Activated CD4-positive, alpha-beta T cell treated with anti-CD3 and anti-CD28 coated beads, Interleukin-2, amount 10 ng/mL, durations not matched to agents 7 days and 5 days (primary cell): ENCODE measurements at regions not wholly inside any gene's neighbourhood (a gene's known extent, or its start where the extent isn't known, plus 50 kb on each side); places are given as distances from the start of the nearest gene placed in this dataset.

Experiments used
- CTCF ChIA-PET: fragments of 350-600 bp; sonication (Branson Sonifier 250); formaldehyde crosslinking; loops from one replicate; lab custom pipeline; 2021; ENCODE audit warnings: antibody characterized with exemption; lab: Charles Lee
- POLR2A ChIA-PET: fragments of 350-600 bp; sonication (Branson Sonifier 250); formaldehyde crosslinking; loops from one replicate; lab custom pipeline; 2021; ENCODE audit warnings: antibody characterized with exemption; lab: Charles Lee
- DNase-seq: peaks from one replicate; pipeline ENCODE4 v3.0.0-alpha.2; 2020
- H3K27ac Mint-ChIP-seq: one replicate; pipeline ENCODE4 v1.8.0; 2021; ENCODE audit warnings: mild to moderate bottlenecking, moderate library complexity, mixed read lengths
- H3K27me3 Mint-ChIP-seq: one replicate; pipeline ENCODE4 v1.8.0; 2021; ENCODE audit warnings: mixed read lengths
- H3K36me3 Mint-ChIP-seq: one replicate; pipeline ENCODE4 v1.8.0; 2021; ENCODE audit warnings: low read depth, mixed read lengths
- H3K4me1 Mint-ChIP-seq: one replicate; pipeline ENCODE4 v1.8.0; 2021; ENCODE audit warnings: mixed read lengths
- H3K4me3 Mint-ChIP-seq: one replicate; pipeline ENCODE4 v1.8.0; 2021; ENCODE audit warnings: mild to moderate bottlenecking, moderate library complexity, mixed read lengths
- H3K9me3 Mint-ChIP-seq: one replicate; pipeline ENCODE4 v1.8.0; 2021; ENCODE audit warnings: mixed read lengths

DNA sequence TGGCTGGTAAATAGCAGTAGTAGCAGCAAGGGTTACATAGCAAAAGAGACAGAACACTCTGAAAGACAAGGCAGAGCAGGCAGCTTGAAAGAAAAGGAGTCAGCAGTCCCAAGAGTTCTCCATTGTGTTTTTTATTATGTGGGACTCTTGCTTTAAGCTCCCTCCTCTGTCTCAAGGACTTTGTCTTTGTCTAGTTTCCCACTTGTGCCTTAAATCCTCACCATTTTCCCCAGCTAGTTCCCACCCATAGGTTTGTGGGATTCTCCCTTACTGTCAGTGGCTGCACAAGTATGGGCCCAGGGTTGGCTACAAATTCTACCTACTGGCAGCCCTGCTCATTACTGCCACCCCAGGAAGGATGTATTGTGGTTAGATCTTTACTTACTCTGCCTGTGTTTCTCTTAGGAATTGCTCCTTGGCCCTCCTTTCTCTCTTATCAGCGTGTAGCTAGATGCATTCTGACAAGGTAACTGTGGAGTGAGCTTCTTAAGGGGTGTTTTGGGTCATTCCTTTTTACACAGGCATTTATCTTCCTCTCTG, 413.4 kb upstream of the PCDH9 start:
- no peaks in the 10 kb centered on the region for H3K36me3 Mint-ChIP-seq
- no peaks in the 10 kb centered on the region for H3K4me1 Mint-ChIP-seq
- POLR2A ChIA-PET, result no interaction called here
- no peaks in the 10 kb centered on the region for H3K27me3 Mint-ChIP-seq
- DNase-seq, result no peak
- H3K4me3 Mint-ChIP-seq, result no peak overlapping the region
- CTCF ChIA-PET, result no interaction called here
- H3K27ac Mint-ChIP-seq, result no peak overlapping the region
- peaks cover 15% of the 10 kb centered on the region for H3K9me3 Mint-ChIP-seq

DNA sequence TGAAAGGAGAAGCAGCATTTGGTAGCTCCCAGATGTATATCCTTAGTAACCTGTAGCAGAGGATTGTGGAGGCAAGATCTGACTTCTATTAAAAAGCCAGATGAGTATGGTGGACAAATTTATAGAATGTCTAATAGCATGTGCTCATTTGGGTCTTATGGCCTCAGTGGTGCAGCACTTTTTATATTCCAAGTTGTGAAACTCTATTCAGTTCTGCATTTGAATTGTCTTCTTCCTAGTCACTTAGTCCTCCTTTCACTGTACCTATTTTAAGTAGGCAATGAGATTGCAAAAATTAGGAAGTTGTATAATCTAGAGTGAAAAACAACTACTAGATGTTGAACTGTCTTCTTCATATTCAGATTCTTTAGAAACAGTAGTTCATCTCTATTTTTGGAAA, 412.5 kb upstream of the PCDH9 start:
- Mint-ChIP-seq H3K9me3 (peaks cover 15% of the 10 kb centered on the region), H3K4me3 (no peak overlapping the region), H3K27ac (no peak overlapping the region), H3K4me1 (no peaks in the 10 kb centered on the region), H3K36me3 (no peaks in the 10 kb centered on the region), H3K27me3 (no peaks in the 10 kb centered on the region)
- POLR2A ChIA-PET, result no interaction called here
- CTCF ChIA-PET, result no interaction called here
- DNase-seq, result no peak

GRCh38 chr13:67635754-67636153, 405.6 kb upstream of the PCDH9 start:
- Mint-ChIP-seq H3K27me3 (no peaks in the 10 kb centered on the region), H3K36me3 (no peaks in the 10 kb centered on the region), H3K4me3 (no peak overlapping the region), H3K4me1 (no peaks in the 10 kb centered on the region), H3K27ac (no peak overlapping the region), H3K9me3 (peaks cover 12% of the 10 kb centered on the region)
- ChIA-PET POLR2A (no interaction called here), CTCF (no interaction called here)
- no peak for DNase-seq

DNA sequence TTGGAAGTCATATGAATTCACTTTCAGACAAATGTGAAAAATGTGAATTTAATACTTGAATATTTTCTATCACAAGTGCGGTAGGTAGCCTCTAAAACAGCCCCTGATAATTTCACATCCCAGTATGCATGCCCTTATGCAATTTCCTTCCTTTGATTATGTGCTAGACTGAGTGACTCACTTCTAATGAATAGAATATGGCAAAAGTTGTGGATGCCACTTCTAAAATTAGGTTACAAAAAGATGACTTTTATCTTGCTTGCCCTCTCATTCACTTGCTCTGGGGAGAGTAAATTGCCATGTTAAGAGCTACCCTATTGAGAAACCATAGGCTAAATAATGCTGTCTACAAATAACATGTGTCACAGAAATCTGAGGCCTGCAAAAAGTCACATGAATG, 402.5 kb upstream of the PCDH9 start:
- no peaks in the 10 kb centered on the region for H3K4me1 Mint-ChIP-seq
- POLR2A ChIA-PET, result no interaction called here
- H3K36me3 Mint-ChIP-seq, result no peaks in the 10 kb centered on the region
- no peaks in the 10 kb centered on the region for H3K27me3 Mint-ChIP-seq
- no peak overlapping the region for H3K27ac Mint-ChIP-seq
- H3K9me3 Mint-ChIP-seq, result peaks cover 13% of the 10 kb centered on the region
- H3K4me3 Mint-ChIP-seq, result no peak overlapping the region
- CTCF ChIA-PET, result no interaction called here
- no peak for DNase-seq

DNA sequence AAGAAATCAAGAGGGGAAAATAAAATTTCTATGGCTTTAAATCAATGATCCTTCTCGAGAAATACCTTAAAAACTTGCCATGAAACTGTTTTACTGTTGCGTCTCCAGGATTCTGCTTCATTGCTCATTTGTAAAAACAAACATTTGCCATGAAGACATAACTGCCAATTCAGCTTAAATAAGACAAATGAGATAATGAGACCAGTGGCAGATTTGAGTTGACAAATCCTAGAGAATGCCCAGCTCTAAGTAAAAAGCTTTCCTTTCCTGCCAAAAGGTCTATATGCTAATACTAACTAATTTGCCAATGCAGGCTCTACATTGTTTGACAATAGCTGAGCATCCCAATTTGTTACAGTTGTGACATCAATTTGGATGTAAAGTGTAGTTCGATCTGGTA, 400.5 kb upstream of the PCDH9 start:
- ChIA-PET POLR2A (no interaction called here), CTCF (no interaction called here)
- Mint-ChIP-seq H3K4me1 (no peaks in the 10 kb centered on the region), H3K36me3 (no peaks in the 10 kb centered on the region), H3K9me3 (peaks cover 16% of the 10 kb centered on the region), H3K27me3 (no peaks in the 10 kb centered on the region), H3K4me3 (no peak overlapping the region), H3K27ac (no peak overlapping the region)
- DNase-seq, result no peak

- H3K36me3 Mint-ChIP-seq, result no peaks in the 10 kb centered on the region
- DNase-seq, result no peak
- CTCF ChIA-PET, result no interaction called here
These were observed 393.5 kb upstream of the PCDH9 start for GRCh38 chr13:67623630-67624029.

DNA sequence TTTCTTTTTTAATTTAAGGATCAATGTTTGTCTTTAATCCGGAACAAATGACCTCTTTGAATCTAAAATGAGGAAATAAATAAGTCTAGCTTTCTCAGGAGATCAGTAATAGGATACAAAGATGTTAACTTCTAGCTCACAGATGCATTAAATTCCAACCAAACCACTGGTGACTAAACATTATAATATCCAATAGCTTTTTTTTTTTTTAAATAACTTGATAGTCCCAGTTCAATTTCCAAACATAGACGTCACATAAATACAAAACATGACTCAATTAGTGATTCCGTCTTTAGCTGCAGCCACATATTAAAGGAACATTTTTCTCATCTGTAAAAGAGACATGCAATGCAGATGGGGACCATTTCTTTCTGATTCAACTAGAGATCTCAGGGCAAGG, 390.5 kb upstream of the PCDH9 start:
- ChIA-PET CTCF (no interaction called here), POLR2A (no interaction called here)
- no peaks in the 10 kb centered on the region for H3K4me1 Mint-ChIP-seq
- H3K27ac Mint-ChIP-seq, result no peak overlapping the region
- H3K36me3 Mint-ChIP-seq, result no peaks in the 10 kb centered on the region
- no peak overlapping the region for H3K4me3 Mint-ChIP-seq
- peaks cover 7% of the 10 kb centered on the region for H3K9me3 Mint-ChIP-seq
- no peak for DNase-seq
- no peaks in the 10 kb centered on the region for H3K27me3 Mint-ChIP-seq

More at GRCh38 chr13:67623630-67624029, 393.5 kb upstream of the PCDH9 start:
- POLR2A ChIA-PET, result no interaction called here
- Mint-ChIP-seq H3K4me3 (no peak overlapping the region), H3K9me3 (peaks cover 15% of the 10 kb centered on the region), H3K27ac (no peak overlapping the region), H3K27me3 (no peaks in the 10 kb centered on the region), H3K4me1 (no peaks in the 10 kb centered on the region)

DNA sequence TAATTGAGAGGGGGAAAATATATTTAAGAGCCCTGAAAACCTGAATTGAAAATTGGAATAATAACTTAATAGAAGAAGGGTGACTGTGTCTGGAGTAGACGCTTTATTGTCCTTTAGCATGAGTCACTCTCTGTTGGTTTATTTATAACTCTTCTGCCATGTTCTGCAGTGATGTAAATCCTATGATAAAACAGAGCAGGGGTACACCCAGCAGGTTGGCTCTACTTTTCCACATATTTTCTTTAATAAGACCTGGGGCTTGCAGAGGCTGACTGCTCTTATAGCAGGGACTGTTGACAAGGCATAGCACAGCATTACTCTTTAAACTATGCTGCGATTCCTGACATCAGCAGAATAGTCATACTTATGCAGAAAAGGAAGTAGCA, 389.9 kb upstream of the PCDH9 start:
- ChIA-PET CTCF (no interaction called here), POLR2A (no interaction called here)
- no peak for DNase-seq
- Mint-ChIP-seq H3K9me3 (peaks cover 5% of the 10 kb centered on the region), H3K27ac (no peak overlapping the region), H3K27me3 (no peaks in the 10 kb centered on the region), H3K4me1 (no peaks in the 10 kb centered on the region), H3K4me3 (no peak overlapping the region), H3K36me3 (no peaks in the 10 kb centered on the region)

- H3K27me3 Mint-ChIP-seq, result no peaks in the 10 kb centered on the region
- no peak for DNase-seq
- H3K9me3 Mint-ChIP-seq, result peaks cover 5% of the 10 kb centered on the region
- no peaks in the 10 kb centered on the region for H3K36me3 Mint-ChIP-seq
- CTCF ChIA-PET, result no interaction called here
- no peak overlapping the region for H3K27ac Mint-ChIP-seq
- POLR2A ChIA-PET, result no interaction called here
- no peak overlapping the region for H3K4me3 Mint-ChIP-seq
- H3K4me1 Mint-ChIP-seq, result no peaks in the 10 kb centered on the region
These were observed 389.3 kb upstream of the PCDH9 start for GRCh38 chr13:67619351-67619994.

DNA sequence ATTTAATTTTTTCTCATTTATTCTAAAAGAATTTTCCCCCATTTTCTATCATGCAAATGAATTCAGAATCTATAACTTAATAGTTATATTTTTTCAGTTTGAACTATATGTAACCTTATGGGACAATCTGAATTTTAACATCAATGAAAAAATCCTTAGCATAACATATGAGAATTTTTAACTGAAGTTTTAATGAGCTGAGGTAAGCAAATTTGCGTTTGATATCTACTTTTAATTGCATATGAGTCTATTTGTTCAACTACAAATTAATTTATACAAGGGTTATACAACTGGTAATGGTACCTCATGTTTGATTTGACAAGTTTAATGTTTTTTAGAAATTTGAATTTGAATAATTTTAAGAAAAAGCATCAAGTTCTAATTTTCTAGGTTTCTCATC, 384.4 kb upstream of the PCDH9 start:
- CTCF ChIA-PET, result no interaction called here
- H3K9me3 Mint-ChIP-seq, result peaks cover 6% of the 10 kb centered on the region
- POLR2A ChIA-PET, result no interaction called here

GRCh38 chr13:67614013-67614412, 383.9 kb upstream of the PCDH9 start:
- H3K27me3 Mint-ChIP-seq, result no peaks in the 10 kb centered on the region
- no peak overlapping the region for H3K4me3 Mint-ChIP-seq
- H3K27ac Mint-ChIP-seq, result no peak overlapping the region
- POLR2A ChIA-PET, result no interaction called here
- DNase-seq, result no peak
- H3K9me3 Mint-ChIP-seq, result peaks cover 5% of the 10 kb centered on the region
- no peaks in the 10 kb centered on the region for H3K36me3 Mint-ChIP-seq
- no peaks in the 10 kb centered on the region for H3K4me1 Mint-ChIP-seq
- CTCF ChIA-PET, result no interaction called here

More for the DNA sequence above, 384.4 kb upstream of the PCDH9 start:
- Mint-ChIP-seq H3K4me3 (no peak overlapping the region), H3K27me3 (no peaks in the 10 kb centered on the region), H3K36me3 (no peaks in the 10 kb centered on the region), H3K4me1 (no peaks in the 10 kb centered on the region), H3K27ac (no peak overlapping the region)
- DNase-seq, result no peak

DNA sequence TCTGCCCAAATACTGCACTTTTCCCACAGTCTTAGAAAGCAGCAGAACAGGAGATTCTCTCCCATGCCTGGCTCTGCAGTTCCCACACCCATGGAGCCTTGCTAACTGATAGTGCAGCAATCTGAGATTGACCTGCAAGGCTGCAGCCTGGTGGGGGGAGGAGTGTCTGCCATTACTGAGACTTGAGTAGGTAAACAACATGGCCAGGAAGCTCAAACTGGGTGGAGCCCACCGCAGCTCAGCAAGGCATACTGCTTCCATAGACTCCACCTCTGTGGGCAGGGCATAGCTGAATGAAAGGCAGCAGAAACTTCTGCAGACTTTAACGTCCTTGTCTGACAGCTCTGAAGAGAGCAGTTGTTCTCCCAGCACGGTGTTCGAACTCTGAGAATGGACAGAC, 358.5 kb upstream of the PCDH9 start:
- H3K27me3 Mint-ChIP-seq, result no peaks in the 10 kb centered on the region
- no peak for DNase-seq
- H3K27ac Mint-ChIP-seq, result no peak overlapping the region
- CTCF ChIA-PET, result no interaction called here
- no peaks in the 10 kb centered on the region for H3K36me3 Mint-ChIP-seq
- peaks cover 5% of the 10 kb centered on the region for H3K9me3 Mint-ChIP-seq
- no peaks in the 10 kb centered on the region for H3K4me1 Mint-ChIP-seq
- H3K4me3 Mint-ChIP-seq, result no peak overlapping the region
- POLR2A ChIA-PET, result no interaction called here

DNA sequence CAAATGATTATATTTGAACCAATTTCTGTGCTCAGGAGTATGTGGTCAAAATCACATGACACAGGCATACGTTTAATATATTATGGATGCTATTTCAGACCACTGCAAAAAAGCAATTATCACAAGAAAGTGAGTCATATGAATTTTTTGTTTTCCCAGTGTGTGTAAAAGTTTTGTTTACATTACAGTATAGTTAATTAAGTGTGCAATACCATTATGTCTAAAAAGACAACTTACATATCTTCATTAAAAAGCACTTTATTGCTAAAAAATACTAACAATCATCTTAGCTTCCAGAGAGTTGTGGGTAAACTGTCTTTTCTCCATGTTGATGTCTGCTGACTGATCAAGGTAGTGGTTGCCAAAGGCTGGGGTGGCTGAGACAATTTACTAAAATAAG, 347.2 kb upstream of the PCDH9 start:
- POLR2A ChIA-PET, result no interaction called here
- Mint-ChIP-seq H3K27ac (no peak overlapping the region), H3K27me3 (no peaks in the 10 kb centered on the region), H3K36me3 (no peaks in the 10 kb centered on the region), H3K4me1 (no peaks in the 10 kb centered on the region), H3K4me3 (no peak overlapping the region), H3K9me3 (peaks cover 4% of the 10 kb centered on the region)
- CTCF ChIA-PET, result no interaction called here
- no peak for DNase-seq
